ENCODE measurements at regions not wholly inside any gene's neighbourhood (a gene's known extent, or its start where the extent isn't known, plus 50 kb on each side); places are given as distances from the start of the nearest gene placed in this dataset.

DNA sequence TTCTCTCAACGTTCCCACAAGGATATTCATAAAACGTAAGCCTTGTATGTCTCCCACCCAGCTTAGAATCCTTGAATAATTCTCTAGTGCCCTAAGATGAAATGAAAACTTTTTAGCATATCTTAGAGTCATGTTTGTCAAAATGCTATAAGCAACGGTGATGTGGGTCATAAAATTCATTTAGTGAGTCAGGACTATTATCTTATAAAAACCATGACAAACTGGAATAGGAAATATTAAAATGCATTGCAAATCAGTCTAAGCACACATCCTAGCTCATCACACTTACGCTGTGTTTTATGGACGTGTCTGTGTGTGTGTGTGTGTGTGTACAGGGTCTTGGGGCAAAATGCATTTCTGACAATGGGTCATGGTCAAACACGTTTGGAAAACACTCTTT is 119.9 kb upstream of the ST6GAL2 start:
- TF ChIP-seq POLR2A (IDR thresholded peaks at IDR 0.05): no peak
- TF ChIP-seq, protein P1, sequence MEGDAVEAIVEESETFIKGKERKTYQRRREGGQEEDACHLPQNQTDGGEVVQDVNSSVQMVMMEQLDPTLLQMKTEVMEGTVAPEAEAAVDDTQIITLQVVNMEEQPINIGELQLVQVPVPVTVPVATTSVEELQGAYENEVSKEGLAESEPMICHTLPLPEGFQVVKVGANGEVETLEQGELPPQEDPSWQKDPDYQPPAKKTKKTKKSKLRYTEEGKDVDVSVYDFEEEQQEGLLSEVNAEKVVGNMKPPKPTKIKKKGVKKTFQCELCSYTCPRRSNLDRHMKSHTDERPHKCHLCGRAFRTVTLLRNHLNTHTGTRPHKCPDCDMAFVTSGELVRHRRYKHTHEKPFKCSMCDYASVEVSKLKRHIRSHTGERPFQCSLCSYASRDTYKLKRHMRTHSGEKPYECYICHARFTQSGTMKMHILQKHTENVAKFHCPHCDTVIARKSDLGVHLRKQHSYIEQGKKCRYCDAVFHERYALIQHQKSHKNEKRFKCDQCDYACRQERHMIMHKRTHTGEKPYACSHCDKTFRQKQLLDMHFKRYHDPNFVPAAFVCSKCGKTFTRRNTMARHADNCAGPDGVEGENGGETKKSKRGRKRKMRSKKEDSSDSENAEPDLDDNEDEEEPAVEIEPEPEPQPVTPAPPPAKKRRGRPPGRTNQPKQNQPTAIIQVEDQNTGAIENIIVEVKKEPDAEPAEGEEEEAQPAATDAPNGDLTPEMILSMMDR (IDR thresholded peaks at IDR 0.05): no peak
